NCI-H2227 treated with DMSO at 0.1 percent for 48 hours (cell line): ENCODE measurements at regions not wholly inside any gene's neighbourhood (a gene's known extent, or its start where the extent isn't known, plus 50 kb on each side); places are given as distances from the start of the nearest gene placed in this dataset.
"Not testable (repeated sequence)": the region's sequence is repeated elsewhere in the genome, so short reads cannot be mapped to it uniquely, and the experiment has no call there.

ENCODE experiments used
- DNase-seq: peaks from one replicate; lab custom pipeline; 2025; lab: John Stamatoyannopoulos, UW

GRCh38 chr4:162841753-162842152 lies 324.9 kb downstream of the NAF1 start:
- no peak for DNase-seq

GRCh38 chr4:162839814-162840213 lies 326.9 kb downstream of the NAF1 start:
- DNase-seq = no peak

- DNase-seq = no peak
Observed at GRCh38 chr4:162838671-162839070, 328.0 kb downstream of the NAF1 start.

DNA sequence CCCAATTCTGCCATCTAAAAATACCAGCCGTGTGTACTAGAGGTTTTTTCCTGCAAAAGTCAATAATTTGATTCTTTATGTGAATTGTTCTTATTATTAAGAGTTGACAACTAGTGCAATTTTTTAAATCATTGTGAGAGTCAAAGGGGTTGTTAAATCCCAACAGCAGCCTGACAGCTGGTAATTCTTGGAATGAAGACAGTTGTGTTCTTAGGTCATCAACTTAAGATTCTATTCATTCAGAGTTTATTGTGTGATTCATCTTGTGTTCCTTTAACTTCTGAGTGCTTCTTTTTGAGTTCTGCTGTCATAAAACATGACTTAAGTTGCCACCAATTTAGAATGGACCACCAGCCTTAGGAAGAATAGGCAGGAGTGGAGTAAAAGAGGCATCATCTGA lies 329.0 kb downstream of the NAF1 start:
- DNase-seq = no peak

- DNase-seq = no peak
Observed at GRCh38 chr4:162837241-162837640, 329.4 kb downstream of the NAF1 start.

DNA sequence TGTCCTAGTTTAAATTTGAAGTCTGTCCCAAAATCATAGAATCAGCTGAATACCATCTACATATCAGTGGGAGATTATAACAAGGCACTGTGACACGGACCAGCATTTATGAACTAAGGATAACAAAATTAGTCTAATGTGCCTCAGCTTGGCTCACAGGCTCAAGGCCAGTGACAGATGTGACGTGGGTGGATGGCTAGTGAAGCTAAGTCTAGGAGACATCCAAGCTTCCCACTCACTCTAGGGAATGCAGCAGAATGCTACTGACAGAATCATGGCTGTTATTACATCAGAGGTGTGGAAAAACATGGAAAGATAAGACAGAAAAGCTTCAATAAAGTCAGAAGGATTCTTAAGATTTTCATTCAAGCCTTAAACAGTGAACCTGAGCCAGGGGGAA lies 329.9 kb downstream of the NAF1 start:
- no peak for DNase-seq

DNA sequence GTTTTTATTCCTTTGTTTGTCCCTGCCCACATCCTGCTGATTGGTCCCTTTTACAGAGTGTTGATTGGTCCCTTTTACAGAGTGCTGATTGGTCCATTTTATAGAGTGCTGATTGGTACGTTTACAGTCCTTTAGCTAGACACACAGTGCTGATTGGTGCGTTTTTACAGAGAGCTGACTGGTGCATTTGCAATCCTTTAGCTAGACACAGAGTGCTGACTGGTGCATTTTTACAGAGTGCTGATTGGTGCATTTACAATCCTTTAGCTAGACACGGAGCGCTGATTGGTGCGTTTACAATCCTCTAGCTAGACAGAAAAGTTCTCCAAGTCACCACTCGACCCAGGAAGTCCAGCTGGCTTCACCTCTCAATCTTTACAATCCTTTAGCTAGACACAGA lies 330.4 kb downstream of the NAF1 start:
- not testable (repeated sequence) for DNase-seq

DNA sequence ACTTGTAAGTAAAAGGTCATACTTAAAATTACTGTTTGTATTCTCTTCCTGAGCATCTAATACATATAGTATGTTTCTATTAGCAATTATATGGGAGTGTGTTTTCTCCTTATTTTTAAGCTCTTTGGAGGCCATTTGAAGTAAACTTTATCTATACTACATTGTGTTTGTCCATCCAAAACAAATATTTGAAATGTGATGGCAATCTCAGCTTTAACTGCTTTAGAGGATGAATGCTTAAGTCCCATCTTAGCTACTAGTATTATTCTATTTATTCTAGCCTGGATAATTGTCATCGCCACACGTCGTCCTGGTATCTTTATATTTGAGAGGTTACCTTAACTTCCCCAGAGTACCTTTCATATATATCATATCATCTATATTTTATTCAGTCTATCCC lies 335.8 kb downstream of the NAF1 start:
- no peak for DNase-seq

- not testable (repeated sequence) for DNase-seq
Observed at GRCh38 chr4:162817374-162817773, 349.3 kb downstream of the NAF1 start.

DNA sequence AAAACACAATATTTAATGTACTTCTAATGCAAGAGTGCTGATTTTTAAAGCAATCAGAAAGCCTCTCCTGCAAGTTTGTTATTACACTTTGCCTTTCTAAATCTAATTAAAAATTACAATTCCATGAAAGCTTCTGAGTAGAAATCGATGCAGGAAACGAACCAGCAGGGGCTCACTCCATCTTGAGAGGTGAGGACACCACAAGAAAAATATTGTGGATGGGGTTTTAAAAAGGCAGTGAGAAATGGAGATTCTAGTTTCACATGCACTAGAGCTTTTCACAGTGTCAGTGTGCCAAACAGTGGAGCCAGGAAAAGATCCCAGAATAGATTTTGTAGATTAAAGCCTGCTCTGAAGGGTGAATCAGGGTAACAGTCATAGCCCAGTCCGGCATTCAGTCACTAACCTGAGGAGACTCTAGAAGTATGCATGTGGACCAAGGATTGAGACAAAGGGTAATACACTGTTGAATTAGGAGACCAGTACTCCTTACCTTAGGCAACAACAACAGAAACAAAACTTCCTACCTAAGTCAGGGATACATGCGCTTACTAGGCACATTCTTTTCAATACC lies 362.3 kb downstream of the NAF1 start:
- DNase-seq = no peak

GRCh38 chr4:162803378-162803777 lies 363.3 kb downstream of the NAF1 start:
- no peak for DNase-seq

DNA sequence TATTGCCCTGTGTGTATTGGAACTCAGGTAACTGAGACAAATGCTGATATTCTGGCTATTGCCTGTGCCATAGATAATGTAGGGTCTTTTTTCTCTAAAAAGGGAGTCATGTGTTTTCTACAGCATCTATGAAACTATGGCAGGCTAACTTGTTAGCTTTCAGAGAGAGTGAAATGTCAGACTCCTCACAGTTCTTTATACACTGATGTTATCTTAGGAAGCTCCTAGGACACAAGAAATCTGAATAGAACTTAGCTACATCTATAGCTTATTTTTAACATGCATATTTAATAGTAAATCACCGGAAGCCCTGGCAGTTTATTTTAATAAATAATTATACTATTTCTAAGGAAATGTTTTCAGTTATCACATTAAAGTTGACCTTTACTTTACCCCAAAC lies 369.6 kb downstream of the NAF1 start:
- no peak for DNase-seq

- no peak for DNase-seq
Observed at GRCh38 chr4:162793571-162793970, 373.1 kb downstream of the NAF1 start.

- DNase-seq = no peak
Observed at GRCh38 chr4:162793004-162793403, 373.7 kb downstream of the NAF1 start.

DNA sequence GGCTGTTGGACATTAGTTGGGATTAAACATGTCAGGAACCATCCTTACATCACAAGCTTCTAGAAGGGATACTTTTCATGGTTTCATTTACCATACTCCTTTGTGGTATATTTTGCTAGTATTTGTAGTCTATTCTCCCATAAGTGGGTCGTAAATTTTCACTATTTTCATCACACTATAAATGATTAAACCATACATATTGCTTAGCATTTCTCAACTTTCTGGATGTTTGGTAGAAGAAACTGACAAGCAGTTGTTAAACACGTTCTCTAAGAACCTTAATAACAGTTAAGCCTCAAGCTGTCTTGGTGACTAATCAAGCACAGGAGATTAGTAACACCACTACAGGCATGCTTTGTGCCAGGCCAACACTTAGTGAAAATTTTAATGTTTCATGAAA lies 375.5 kb downstream of the NAF1 start:
- DNase-seq = no peak

DNA sequence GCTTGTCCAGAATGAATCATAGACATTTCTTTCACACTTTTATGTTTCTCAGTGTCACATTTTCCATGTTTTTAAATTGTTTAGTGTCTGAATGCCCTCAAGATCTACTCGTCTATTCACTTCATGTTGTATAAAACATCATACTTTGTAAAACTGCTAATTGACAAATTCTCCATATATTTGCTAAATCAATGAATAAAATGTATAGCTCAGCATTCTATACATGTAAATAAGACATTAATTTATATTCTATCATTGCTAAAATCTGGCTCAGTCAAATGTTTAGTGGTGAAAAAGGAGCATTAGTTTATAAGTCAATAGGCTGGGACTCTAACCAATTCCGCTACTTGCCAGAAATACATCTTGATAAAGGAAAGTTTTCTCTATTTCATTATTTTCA lies 379.6 kb downstream of the NAF1 start:
- DNase-seq = no peak

GRCh38 chr4:162782778-162783525 lies 383.7 kb downstream of the NAF1 start:
- DNase-seq = no peak

GRCh38 chr4:162782096-162782777 lies 384.5 kb downstream of the NAF1 start:
- DNase-seq = no peak

DNA sequence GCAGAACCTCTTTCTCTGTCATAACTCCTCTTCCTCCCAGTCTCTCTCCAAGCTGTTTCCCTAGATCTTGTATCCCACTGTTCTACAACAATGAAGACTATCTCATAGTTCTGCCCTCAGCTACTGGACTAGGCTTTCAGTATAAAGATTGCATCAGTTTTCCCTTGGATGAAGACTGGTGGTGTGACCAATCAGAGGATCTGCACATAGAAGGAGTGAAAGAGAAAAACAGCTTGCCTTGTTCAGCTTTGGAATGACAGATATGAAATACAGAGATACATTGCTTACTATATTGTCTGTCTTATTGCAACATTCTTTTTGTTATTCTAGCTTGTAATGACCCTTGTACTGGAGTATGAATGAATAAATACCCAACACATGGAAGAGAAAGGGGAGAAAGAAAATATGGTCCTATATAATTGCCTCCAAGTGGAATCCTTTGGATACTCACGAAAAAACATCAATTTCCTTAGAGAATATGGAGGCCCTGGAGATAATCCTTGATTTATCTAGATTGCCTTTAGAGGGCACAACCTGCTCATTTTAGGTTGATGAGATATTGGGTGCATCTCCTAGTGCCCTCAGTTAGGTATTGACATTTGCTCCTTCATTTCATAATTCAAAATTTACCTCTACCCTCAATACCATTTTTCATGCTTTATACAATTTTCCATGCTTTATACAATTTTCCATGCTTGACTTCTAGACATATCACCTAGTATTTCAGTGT lies 395.8 kb downstream of the NAF1 start:
- no peak for DNase-seq

DNA sequence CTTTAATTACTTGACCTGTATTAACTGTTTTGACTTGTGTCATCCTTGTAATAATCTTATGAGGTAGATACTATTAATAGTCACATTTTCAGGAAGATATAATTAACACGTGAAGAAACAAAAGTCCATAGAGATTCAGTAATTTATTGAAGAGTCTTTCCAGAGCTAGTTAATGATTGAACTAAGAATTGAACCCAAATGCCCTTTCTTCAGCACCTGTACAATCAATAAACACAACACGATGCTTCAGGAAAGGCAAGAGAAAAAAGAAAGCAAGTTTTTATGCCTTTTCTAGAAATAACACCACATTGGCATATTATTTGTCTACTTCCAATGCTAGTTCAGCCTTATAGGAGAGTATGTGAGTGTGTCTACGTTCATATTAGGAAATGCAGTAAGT lies 399.6 kb downstream of the NAF1 start:
- no peak for DNase-seq

DNA sequence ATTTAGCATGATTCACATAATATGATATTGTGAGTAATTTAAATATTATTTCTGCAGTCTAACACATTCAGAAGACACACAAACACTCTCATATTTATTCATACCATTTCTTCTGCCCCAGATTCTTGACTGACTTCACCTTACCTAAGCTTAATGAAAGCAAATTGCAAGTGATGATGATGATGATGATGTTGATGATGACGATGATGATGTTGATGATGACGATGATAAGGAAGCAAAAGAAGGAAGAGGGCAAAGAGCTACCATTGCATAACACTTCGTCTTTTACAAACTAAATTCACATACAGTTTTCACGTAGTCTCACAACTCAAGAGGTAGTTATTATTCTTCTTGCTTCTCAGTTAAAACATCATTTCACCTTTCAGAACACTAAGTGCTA lies 404.7 kb downstream of the NAF1 start:
- DNase-seq = no peak

GRCh38 chr4:162740228-162740627 lies 426.5 kb downstream of the NAF1 start:
- not testable (repeated sequence) for DNase-seq

DNA sequence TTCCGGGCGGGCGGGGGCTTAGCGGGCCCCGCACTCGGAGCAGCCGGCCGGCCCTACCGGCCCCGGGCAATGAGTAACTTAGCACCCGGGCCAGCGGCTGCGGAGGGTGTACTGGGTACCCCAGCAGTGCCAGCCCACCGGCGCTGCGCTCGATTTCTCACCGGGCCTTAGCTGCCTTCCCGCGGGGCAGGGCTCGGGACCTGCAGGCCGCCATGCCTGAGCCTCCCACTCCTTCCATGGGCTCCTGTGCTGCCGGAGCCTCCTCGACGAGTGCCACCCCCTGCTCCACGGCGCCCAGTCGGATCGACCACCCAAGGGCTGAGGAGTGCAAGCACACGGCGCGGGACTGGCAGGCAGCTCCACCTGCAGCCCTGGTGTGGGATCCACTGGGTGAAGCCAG lies 427.1 kb downstream of the NAF1 start:
- DNase-seq = not testable (repeated sequence)
